ENCODE measurements at regions not wholly inside any gene's neighbourhood (a gene's known extent, or its start where the extent isn't known, plus 50 kb on each side); places are given as distances from the start of the nearest gene placed in this dataset.
A peak's percentile ranks its signal among the peaks of the same experiment; 100 is the strongest.

DNA sequence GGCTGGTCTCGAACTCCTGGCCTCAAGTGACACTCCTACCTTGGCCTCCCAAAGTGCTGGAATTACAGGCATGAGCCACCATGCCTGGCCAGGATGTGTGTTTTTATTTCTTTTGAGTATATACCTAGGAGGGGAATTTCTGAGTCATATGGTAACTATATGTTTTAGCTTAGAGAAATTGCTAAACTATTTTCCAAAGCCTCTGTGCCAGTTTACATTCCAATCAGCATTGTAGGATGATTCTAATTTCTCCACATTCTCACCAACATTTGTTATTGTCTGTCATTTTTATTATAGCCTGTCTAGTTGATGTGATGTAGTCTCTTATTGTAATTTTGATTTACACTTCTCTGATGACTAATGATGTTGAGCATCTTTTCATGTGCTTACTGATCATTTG is 1576.0 kb downstream of the RPA4 start:
- H3K27me3 ChIP-seq (ENCODE audit: insufficient read depth, low read length): no peaks in the 10 kb centered on the region
- no peak overlapping the region for H3K27ac ChIP-seq (ENCODE audit: low read length)
- no peaks in the 10 kb centered on the region for H3K9me3 ChIP-seq (ENCODE audit: insufficient read depth, low read depth, low read length)
- no peak overlapping the region for H3K9ac ChIP-seq (ENCODE audit: low read depth, low read length)
- H3K4me1 ChIP-seq (ENCODE audit: insufficient read depth, low read length): no peaks in the 10 kb centered on the region
- H3K36me3 ChIP-seq (ENCODE audit: insufficient read depth, low read depth, low read length): no peaks in the 10 kb centered on the region
- H3K4me3 ChIP-seq (ENCODE audit: low read length): no peak overlapping the region

DNA sequence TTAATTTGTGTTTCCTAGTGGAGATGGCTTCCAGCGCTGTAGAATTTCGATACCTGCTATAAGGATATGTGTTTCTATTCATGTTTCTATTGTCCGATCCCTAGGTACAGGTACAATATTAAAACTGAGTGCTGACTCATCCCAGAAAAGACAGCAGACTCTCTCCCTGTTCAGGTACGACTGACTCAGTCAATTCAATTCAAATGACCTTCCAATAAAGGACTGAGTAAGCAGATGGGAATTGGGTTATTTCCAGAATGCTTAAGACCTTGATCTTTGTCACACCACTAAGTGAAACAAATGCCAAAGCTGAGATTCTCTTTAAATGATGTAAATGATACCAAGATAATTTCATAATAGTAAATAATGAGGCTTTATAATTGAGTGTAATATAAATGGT is 1596.9 kb downstream of the RPA4 start:
- no peak overlapping the region for H3K4me3 ChIP-seq (ENCODE audit: low read length)
- H3K4me1 ChIP-seq (ENCODE audit: insufficient read depth, low read length): peaks cover 6% of the 10 kb centered on the region; the same call in 1 of the 2 replicates
- no peaks in the 10 kb centered on the region for H3K36me3 ChIP-seq (ENCODE audit: insufficient read depth, low read depth, low read length)
- no peaks in the 10 kb centered on the region for H3K27me3 ChIP-seq (ENCODE audit: insufficient read depth, low read length)
- no peak overlapping the region for H3K9ac ChIP-seq (ENCODE audit: low read depth, low read length)
- H3K27ac ChIP-seq (ENCODE audit: low read length): no peak overlapping the region
- H3K9me3 ChIP-seq (ENCODE audit: insufficient read depth, low read depth, low read length): no peaks in the 10 kb centered on the region

DNA sequence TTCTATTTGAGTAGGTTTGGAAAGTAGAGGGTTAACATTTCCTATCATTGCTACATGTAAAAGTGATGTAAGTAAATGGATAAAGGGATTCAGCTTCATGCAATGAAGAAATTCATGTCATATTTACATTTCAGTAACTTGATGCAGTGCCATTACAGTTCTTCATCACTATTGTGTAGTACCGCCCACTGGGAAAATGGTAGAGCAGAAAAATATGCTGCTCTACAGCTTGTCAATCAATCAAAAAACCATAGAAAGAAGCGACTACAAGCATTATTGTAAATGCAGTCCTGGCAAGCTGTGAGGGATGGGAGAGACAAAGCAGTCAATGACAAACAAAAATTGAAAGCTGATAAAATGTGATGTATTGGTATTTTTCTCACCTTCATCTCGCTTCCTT is 1597.9 kb downstream of the RPA4 start:
- H3K9ac ChIP-seq (ENCODE audit: low read depth, low read length): no peak overlapping the region
- peaks cover 6% of the 10 kb centered on the region; the same call in 1 of the 2 replicates for H3K4me1 ChIP-seq (ENCODE audit: insufficient read depth, low read length)
- no peaks in the 10 kb centered on the region for H3K27me3 ChIP-seq (ENCODE audit: insufficient read depth, low read length)
- no peak overlapping the region for H3K4me3 ChIP-seq (ENCODE audit: low read length)
- no peaks in the 10 kb centered on the region for H3K9me3 ChIP-seq (ENCODE audit: insufficient read depth, low read depth, low read length)
- no peaks in the 10 kb centered on the region for H3K36me3 ChIP-seq (ENCODE audit: insufficient read depth, low read depth, low read length)
- H3K27ac ChIP-seq (ENCODE audit: low read length): no peak overlapping the region

DNA sequence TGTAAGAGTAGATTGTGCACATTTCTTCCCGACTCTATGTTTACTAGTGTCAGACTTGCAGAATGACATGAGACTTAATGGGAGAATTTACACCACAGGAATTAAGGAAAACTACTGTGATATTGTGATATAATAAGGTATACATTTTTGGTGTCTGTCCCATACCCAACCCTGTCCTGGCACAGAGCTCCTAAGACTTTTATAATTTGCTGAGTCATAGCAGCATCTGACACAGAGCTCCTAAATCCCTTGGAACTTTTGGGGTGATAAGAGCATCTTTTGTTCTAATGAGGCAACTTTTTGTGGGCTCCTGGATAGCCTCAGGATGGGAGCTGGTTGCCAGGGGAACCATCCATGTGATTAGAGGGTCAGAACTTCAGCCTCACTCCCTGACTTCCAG is 1607.0 kb downstream of the RPA4 start:
- no peak overlapping the region for H3K9ac ChIP-seq (ENCODE audit: low read depth, low read length)
- H3K27ac ChIP-seq (ENCODE audit: low read length): no peak overlapping the region
- H3K27me3 ChIP-seq (ENCODE audit: insufficient read depth, low read length): no peaks in the 10 kb centered on the region
- no peaks in the 10 kb centered on the region for H3K36me3 ChIP-seq (ENCODE audit: insufficient read depth, low read depth, low read length)
- no peak overlapping the region for H3K4me3 ChIP-seq (ENCODE audit: low read length)
- H3K9me3 ChIP-seq (ENCODE audit: insufficient read depth, low read depth, low read length): peaks cover 6% of the 10 kb centered on the region; the same call in 1 of the 2 replicates
- no peaks in the 10 kb centered on the region for H3K4me1 ChIP-seq (ENCODE audit: insufficient read depth, low read length)

DNA sequence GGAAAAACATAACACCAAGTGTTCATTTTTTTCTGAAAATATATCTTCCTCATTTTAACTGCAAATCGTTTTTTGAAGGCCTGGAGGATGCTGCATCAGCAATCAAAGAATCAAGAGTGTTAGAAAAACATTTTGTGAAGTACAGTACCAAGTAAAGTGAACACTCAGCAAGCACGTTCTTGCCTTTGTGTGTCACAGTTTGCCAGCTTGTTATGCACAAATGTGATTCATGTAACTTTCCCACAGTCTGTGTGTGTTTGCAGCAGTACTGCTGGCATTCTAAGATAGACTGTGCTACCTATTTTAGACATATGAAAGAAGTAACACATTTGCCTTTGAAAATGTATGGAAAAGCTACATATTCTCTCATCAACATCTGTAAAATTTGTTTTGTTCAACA is 1617.7 kb downstream of the RPA4 start:
- Histone ChIP-seq H3K27ac (ENCODE audit: low read length) (no peak overlapping the region), H3K27me3 (ENCODE audit: insufficient read depth, low read length) (no peaks in the 10 kb centered on the region), H3K9ac (ENCODE audit: low read depth, low read length) (no peak overlapping the region), H3K4me1 (ENCODE audit: insufficient read depth, low read length) (no peaks in the 10 kb centered on the region), H3K36me3 (ENCODE audit: insufficient read depth, low read depth, low read length) (no peaks in the 10 kb centered on the region), H3K4me3 (ENCODE audit: low read length) (no peak overlapping the region), H3K9me3 (ENCODE audit: insufficient read depth, low read depth, low read length) (no peaks in the 10 kb centered on the region)

DNA sequence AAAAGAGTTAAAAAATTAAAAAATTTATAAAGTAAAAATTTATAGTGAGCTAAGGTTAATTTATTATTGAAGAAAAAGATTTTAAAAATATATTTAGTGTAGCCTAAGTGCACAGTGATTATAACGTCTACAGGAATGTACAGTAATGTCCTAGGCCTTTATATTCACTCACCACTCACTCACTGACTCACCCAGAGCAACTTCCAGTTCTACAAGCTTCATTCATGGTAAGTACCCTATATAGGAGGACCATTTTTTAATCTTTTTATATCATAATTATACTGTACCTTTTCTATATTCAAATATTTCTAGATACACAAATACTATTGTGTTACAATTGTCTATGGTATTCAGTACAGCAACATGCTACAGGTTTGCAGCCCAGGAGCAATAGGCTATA is 1623.2 kb downstream of the RPA4 start:
- Histone ChIP-seq H3K36me3 (ENCODE audit: insufficient read depth, low read depth, low read length) (no peaks in the 10 kb centered on the region), H3K9ac (ENCODE audit: low read depth, low read length) (no peak overlapping the region), H3K27me3 (ENCODE audit: insufficient read depth, low read length) (no peaks in the 10 kb centered on the region), H3K27ac (ENCODE audit: low read length) (no peak overlapping the region), H3K4me1 (ENCODE audit: insufficient read depth, low read length) (no peaks in the 10 kb centered on the region), H3K9me3 (ENCODE audit: insufficient read depth, low read depth, low read length) (no peaks in the 10 kb centered on the region), H3K4me3 (ENCODE audit: low read length) (no peak overlapping the region)

DNA sequence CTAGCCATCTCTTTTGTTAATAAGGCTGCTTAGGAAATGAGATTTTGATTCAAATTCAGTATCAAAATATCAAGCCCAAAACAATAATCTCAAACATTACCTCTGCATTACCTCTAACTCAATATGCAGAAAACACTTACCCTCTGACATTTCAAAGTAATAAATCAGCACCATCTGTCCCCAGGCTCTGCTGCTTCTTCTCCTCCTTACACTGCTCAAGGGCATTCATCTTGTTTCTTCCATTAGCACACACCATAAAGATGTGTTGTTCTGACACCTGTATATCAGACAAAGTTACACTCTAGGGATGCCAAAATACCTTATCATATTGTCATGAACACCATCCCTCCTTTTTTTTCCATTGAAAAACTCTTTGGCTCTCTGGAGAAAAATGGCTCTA is 1630.3 kb downstream of the RPA4 start:
- H3K9me3 ChIP-seq (ENCODE audit: insufficient read depth, low read depth, low read length): no peaks in the 10 kb centered on the region
- no peaks in the 10 kb centered on the region for H3K4me1 ChIP-seq (ENCODE audit: insufficient read depth, low read length)
- no peak overlapping the region for H3K9ac ChIP-seq (ENCODE audit: low read depth, low read length)
- no peak overlapping the region for H3K4me3 ChIP-seq (ENCODE audit: low read length)
- no peaks in the 10 kb centered on the region for H3K27me3 ChIP-seq (ENCODE audit: insufficient read depth, low read length)
- no peak overlapping the region for H3K27ac ChIP-seq (ENCODE audit: low read length)
- no peaks in the 10 kb centered on the region for H3K36me3 ChIP-seq (ENCODE audit: insufficient read depth, low read depth, low read length)

DNA sequence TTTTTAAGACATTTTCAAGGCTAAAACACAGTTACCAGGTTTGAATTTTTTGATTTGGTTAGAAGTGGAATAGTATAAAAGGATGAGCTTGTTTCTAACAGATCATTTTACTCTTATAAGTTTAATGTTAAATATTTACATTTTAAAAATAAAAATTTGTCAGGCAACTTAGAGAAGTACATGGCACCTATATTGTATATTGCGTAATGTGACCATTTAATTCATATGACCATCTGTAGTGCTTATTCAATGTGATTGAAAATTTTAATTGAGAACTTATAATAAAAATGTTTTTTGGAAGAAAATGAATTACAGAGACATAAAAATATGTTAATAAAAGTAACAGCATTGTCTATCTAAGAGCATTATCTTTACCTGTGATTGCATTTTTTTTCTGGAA is 1632.4 kb downstream of the RPA4 start:
- H3K9me3 ChIP-seq (ENCODE audit: insufficient read depth, low read depth, low read length): no peaks in the 10 kb centered on the region
- H3K9ac ChIP-seq (ENCODE audit: low read depth, low read length): no peak overlapping the region
- H3K4me3 ChIP-seq (ENCODE audit: low read length): no peak overlapping the region
- H3K27me3 ChIP-seq (ENCODE audit: insufficient read depth, low read length): no peaks in the 10 kb centered on the region
- no peaks in the 10 kb centered on the region for H3K36me3 ChIP-seq (ENCODE audit: insufficient read depth, low read depth, low read length)
- no peaks in the 10 kb centered on the region for H3K4me1 ChIP-seq (ENCODE audit: insufficient read depth, low read length)
- no peak overlapping the region for H3K27ac ChIP-seq (ENCODE audit: low read length)

DNA sequence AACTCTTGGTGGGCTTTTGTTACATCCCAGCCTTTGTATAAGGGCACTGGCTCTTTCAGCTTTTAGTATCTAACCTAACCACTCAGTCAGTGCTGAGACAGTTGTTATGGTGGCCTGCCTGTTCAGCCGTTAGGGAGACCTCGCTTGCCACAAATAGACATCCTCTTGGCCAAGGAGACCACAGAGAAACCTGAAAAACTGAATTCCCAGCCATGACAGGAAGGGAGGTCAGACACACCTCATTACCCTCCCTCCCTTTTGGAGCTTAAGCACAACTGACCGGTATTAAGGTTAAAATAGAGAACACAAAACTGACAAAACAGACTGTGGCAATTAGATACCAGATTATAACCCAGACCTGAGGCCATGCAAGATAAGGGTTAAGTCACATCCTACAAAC is 1639.3 kb downstream of the RPA4 start:
- Histone ChIP-seq H3K9ac (ENCODE audit: low read depth, low read length) (no peak overlapping the region), H3K27ac (ENCODE audit: low read length) (no peak overlapping the region), H3K4me3 (ENCODE audit: low read length) (no peak overlapping the region)

DNA sequence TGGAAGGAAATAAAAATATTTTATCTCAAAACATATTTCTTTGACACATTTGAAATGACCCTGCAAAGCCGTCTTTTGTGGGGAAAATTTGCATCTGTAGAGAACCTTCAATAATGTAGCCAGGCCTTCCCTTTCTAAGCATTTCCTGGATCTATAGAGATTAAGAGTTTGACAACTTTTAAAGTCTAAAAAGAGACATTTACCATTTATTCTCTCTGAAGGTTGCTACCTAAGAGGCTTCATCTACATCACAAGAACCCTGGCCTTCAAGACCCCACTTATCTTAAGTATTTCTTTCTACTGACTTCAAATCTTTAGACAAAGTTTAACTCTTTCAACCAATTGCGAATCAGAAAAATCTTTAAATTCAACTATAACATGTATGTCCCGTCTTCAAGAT is 1639.8 kb downstream of the RPA4 start:
- H3K4me3 ChIP-seq (ENCODE audit: low read length): no peak overlapping the region
- 0 out of 2 replicates have a peak overlapping the region, but pooled peaks have one; percentile 30 for H3K9ac ChIP-seq (ENCODE audit: low read depth, low read length)
- H3K9me3 ChIP-seq (ENCODE audit: insufficient read depth, low read depth, low read length): no peaks in the 10 kb centered on the region
- H3K27me3 ChIP-seq (ENCODE audit: insufficient read depth, low read length): no peaks in the 10 kb centered on the region
- peaks cover 6% of the 10 kb centered on the region for H3K4me1 ChIP-seq (ENCODE audit: insufficient read depth, low read length)
- H3K27ac ChIP-seq (ENCODE audit: low read length): no peak overlapping the region
- no peaks in the 10 kb centered on the region for H3K36me3 ChIP-seq (ENCODE audit: insufficient read depth, low read depth, low read length)

More for the DNA sequence above, 1639.3 kb downstream of the RPA4 start:
- H3K36me3 ChIP-seq (ENCODE audit: insufficient read depth, low read depth, low read length): no peaks in the 10 kb centered on the region
- H3K4me1 ChIP-seq (ENCODE audit: insufficient read depth, low read length): peaks cover 6% of the 10 kb centered on the region
- H3K27me3 ChIP-seq (ENCODE audit: insufficient read depth, low read length): no peaks in the 10 kb centered on the region
- no peaks in the 10 kb centered on the region for H3K9me3 ChIP-seq (ENCODE audit: insufficient read depth, low read depth, low read length)

DNA sequence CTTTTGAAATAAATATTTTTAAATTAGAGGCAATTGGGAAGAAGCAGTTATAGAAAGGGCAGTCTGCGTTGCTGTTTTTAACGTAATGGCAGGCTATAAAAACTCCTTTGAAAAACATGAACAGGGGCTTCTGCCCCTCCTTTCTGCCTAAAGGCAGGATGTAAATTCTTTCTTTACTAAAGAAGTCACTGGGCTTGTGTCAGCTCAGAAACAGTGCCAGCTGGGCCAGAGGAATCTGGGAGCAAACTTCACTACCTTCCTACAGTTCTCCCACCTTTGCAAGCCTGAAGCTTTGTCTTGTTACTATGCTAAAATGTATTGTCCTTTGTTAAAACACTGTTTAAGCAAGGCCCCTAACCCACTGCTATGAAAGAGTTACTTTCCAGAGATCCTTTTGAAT is 1664.8 kb downstream of the RPA4 start:
- Histone ChIP-seq H3K4me1 (ENCODE audit: insufficient read depth, low read length) (no peaks in the 10 kb centered on the region), H3K27ac (ENCODE audit: low read length) (no peak overlapping the region), H3K9ac (ENCODE audit: low read depth, low read length) (no peak overlapping the region), H3K9me3 (ENCODE audit: insufficient read depth, low read depth, low read length) (no peaks in the 10 kb centered on the region), H3K4me3 (ENCODE audit: low read length) (no peak overlapping the region), H3K27me3 (ENCODE audit: insufficient read depth, low read length) (no peaks in the 10 kb centered on the region), H3K36me3 (ENCODE audit: insufficient read depth, low read depth, low read length) (no peaks in the 10 kb centered on the region)

DNA sequence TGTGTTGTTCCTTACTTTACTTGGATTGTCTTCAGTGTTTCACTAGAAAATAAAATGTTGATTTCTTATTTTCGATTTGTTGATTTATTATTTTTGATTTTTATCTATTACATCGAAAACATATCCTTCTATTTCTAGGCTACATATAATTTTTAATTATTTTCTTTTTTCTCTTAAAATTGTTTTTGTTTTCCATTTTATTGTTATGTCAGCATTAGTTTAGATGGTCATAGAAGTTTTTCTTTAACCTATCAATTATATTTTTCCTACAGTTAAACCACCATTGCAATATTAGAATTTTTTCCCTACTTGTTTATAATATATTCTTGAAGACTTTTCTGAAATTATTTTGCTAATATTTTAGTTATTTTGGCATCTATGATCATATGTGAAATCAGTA is 1685.1 kb downstream of the RPA4 start:
- Histone ChIP-seq H3K9ac (ENCODE audit: low read depth, low read length) (no peak overlapping the region), H3K27ac (ENCODE audit: low read length) (no peak overlapping the region), H3K36me3 (ENCODE audit: insufficient read depth, low read depth, low read length) (no peaks in the 10 kb centered on the region), H3K9me3 (ENCODE audit: insufficient read depth, low read depth, low read length) (no peaks in the 10 kb centered on the region), H3K27me3 (ENCODE audit: insufficient read depth, low read length) (no peaks in the 10 kb centered on the region), H3K4me1 (ENCODE audit: insufficient read depth, low read length) (no peaks in the 10 kb centered on the region), H3K4me3 (ENCODE audit: low read length) (no peak overlapping the region)

DNA sequence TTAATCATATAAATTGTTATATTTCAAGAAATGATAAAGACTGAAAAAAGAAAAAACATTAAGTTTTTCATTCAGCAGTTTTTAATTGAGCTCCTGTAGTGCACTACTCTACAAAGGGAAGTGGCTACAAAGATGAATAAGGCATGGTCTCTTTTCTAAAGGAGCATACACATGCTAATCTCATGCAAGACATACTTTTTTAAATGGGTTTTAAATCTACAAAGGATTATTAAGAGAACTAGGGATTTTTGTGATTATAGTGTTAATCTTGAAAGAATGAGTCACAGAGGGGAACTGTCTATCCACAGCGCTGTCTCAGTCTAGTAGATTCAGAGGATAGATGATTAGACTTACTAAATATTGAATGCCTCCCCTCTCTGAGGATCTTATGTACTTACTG is 1722.2 kb downstream of the RPA4 start:
- H3K9me3 ChIP-seq (ENCODE audit: insufficient read depth, low read depth, low read length): no peaks in the 10 kb centered on the region
- peaks cover 16% of the 10 kb centered on the region for H3K4me1 ChIP-seq (ENCODE audit: insufficient read depth, low read length)
- H3K36me3 ChIP-seq (ENCODE audit: insufficient read depth, low read depth, low read length): no peaks in the 10 kb centered on the region
- H3K9ac ChIP-seq (ENCODE audit: low read depth, low read length): no peak overlapping the region
- H3K27me3 ChIP-seq (ENCODE audit: insufficient read depth, low read length): no peaks in the 10 kb centered on the region
- H3K27ac ChIP-seq (ENCODE audit: low read length): no peak overlapping the region
- H3K4me3 ChIP-seq (ENCODE audit: low read length): no peak overlapping the region
